T-cell (primary cell): ENCODE measurements at regions not wholly inside any gene's neighbourhood (a gene's known extent, or its start where the extent isn't known, plus 50 kb on each side); places are given as distances from the start of the nearest gene placed in this dataset.

Source experiments
- ATAC-seq, 4 experiments: fragments of 200-7000 bp in 3 of 4; fragments of 150-1000 bp in 1 of 4; cut with Tn5 transposase; replicated peaks in 1 of 4; 1 replicate in 3 of 4; 2 replicates in 1 of 4; pipeline ENCODE4 v1.10.0; 2021; ENCODE audit warnings: moderate library complexity in 3 of 4, mild to moderate bottlenecking in 2 of 4, moderate number of reproducible peaks in 1 of 4
- CTCF ChIA-PET, 2 donors: fragments of 300-600 bp; sonication (Branson Sonifier 250); formaldehyde crosslinking; loops; one replicate each; lab custom pipeline; 2022; ENCODE audit warnings: antibody characterized with exemption in 2 of 2; lab: Charles Lee
- POLR2A ChIA-PET, 2 donors: fragments of 300-600 bp; sonication (Branson Sonifier 250); formaldehyde crosslinking; loops; one replicate each; lab custom pipeline; 2022; ENCODE audit warnings: antibody characterized with exemption in 2 of 2; lab: Charles Lee
- DNase-seq, 35 experiments: peaks; one replicate each; pipeline versions ENCODE4 v3.0.0 to v3.0.0-alpha.2; 2013 to 2023
- H3K27ac ChIP-seq: one replicate; pipeline ENCODE4 v1.5.1; 2013; ENCODE audit warnings: low read length
- H3K27me3 ChIP-seq, 2 experiments: replicated peaks in 1 of 2; 1 replicate in 1 of 2; 2 replicates in 1 of 2; pipeline versions ENCODE4 v1.6.1 to v1.7.0; 2013; ENCODE audit warnings: low read length in 1 of 2, mixed read lengths in 1 of 2; ENCODE audit not compliant: control insufficient read depth in 2 of 2, insufficient read depth in 2 of 2; ENCODE audit errors: extremely low read depth in 1 of 2
- H3K36me3 ChIP-seq, 2 donors: 1 replicate in 1 of 2; 2 replicates in 1 of 2; pipeline versions ENCODE4 v1.6.1 to v1.7.0; 2013; ENCODE audit warnings: low read length in 1 of 2; ENCODE audit not compliant: control insufficient read depth in 2 of 2, insufficient read depth in 1 of 2; ENCODE audit errors: extremely low read depth in 1 of 2
- H3K4me1 ChIP-seq, 2 experiments: 1 replicate in 1 of 2; 2 replicates in 1 of 2; pipeline versions ENCODE4 v1.6.1 to v1.7.0; 2013; ENCODE audit warnings: low read length in 2 of 2, mixed read lengths in 1 of 2; ENCODE audit not compliant: insufficient read depth in 2 of 2, control insufficient read depth in 1 of 2; ENCODE audit errors: extremely low read depth in 1 of 2
- H3K4me3 ChIP-seq, 2 donors: 1 replicate in 1 of 2; 2 replicates in 1 of 2; pipeline versions ENCODE4 v1.5.1 to v1.7.0; 2013; ENCODE audit warnings: mild to moderate bottlenecking in 2 of 2, low read length in 1 of 2, moderate library complexity in 1 of 2; ENCODE audit not compliant: control insufficient read depth in 1 of 2; ENCODE audit errors: extremely low read depth in 1 of 2
- H3K9me3 ChIP-seq: 2 replicates; pipeline ENCODE4 v1.7.0; 2013
- H3K27ac Mint-ChIP-seq, 2 donors: one replicate each; pipeline ENCODE4 v1.8.0; 2020 to 2021; ENCODE audit warnings: mild to moderate bottlenecking in 2 of 2, mixed read lengths in 2 of 2
- H3K27me3 Mint-ChIP-seq, 2 donors: one replicate each; pipeline ENCODE4 v1.8.0; 2021 to 2022; ENCODE audit warnings: mixed read lengths in 2 of 2
- H3K36me3 Mint-ChIP-seq: one replicate; pipeline ENCODE4 v1.8.0; 2021; ENCODE audit warnings: mixed read lengths
- H3K4me1 Mint-ChIP-seq, 3 donors: one replicate each; pipeline ENCODE4 v1.8.0; 2020 to 2022; ENCODE audit warnings: mixed read lengths in 3 of 3, mild to moderate bottlenecking in 1 of 3
- H3K4me3 Mint-ChIP-seq, 3 donors: one replicate each; pipeline ENCODE4 v1.8.0; 2020 to 2022; ENCODE audit warnings: mild to moderate bottlenecking in 3 of 3, mixed read lengths in 3 of 3, moderate library complexity in 3 of 3
- H3K9me3 Mint-ChIP-seq, 3 donors: one replicate each; pipeline ENCODE4 v1.8.0; 2020 to 2022; ENCODE audit warnings: mixed read lengths in 3 of 3
- WGBS: methylation state at CpG from one replicate; pipeline ENCODE4 v1.1.5; 2013; ENCODE audit warnings: missing lambda C conversion rate; ENCODE audit not compliant: insufficient coverage; 5-methylcytosine and 5-hydroxymethylcytosine counted together

DNA sequence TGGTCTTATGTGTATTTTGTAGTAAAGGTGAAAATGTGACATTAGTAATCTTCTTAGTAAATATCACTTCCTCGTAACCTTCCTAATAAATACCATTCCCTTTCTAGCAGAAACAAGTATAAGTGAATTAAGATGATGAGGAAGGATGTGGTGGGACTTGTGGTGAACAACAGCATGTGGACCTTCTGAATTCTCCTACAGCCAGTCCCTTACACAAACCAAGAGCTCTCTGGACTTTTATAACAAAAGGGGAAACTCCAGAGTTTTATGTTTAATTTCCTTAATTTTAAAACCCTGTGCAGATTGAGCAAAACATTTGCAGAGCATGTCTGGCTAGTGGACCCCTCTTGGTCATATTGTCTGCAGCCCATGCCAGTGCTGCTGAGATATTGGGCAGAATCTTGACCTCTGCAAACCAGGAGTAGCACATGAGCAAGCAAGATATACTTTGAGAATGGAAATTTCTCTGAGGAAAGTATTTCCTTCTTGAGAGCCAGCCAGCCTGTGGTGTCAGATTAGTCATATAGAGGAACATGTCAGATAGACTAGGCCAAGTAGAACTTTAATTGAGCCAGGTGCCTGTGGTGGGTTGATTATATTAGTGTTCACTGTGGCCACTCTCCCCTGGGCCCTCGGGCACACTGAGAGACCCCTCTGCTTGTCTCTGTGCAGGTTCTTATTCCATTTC is 328.2 kb downstream of the DKK2 start:
- CTCF ChIA-PET: no interaction called here
- H3K27me3 Mint-ChIP-seq: no peaks in the 10 kb centered on the region
- POLR2A ChIA-PET: no interaction called here
- H3K27ac Mint-ChIP-seq: no peak overlapping the region
- H3K27me3 ChIP-seq: no peaks in the 10 kb centered on the region
- no peak overlapping the region for H3K4me3 Mint-ChIP-seq
- ATAC-seq (no peak), DNase-seq (no peak)
- no peaks in the 10 kb centered on the region for H3K4me1 ChIP-seq
- H3K4me3 ChIP-seq: no peak overlapping the region
- no peak overlapping the region for H3K27ac ChIP-seq
- no peaks in the 10 kb centered on the region for H3K36me3 ChIP-seq
- 0% methylated on average over 1 of the region's 2 CpGs for WGBS
- no peaks in the 10 kb centered on the region for H3K4me1 Mint-ChIP-seq
- peaks cover 0 to 7% (median 3%) of the 10 kb centered on the region in 3 donors for H3K9me3 Mint-ChIP-seq
- no peaks in the 10 kb centered on the region for H3K9me3 ChIP-seq
- no peaks in the 10 kb centered on the region for H3K36me3 Mint-ChIP-seq

DNA sequence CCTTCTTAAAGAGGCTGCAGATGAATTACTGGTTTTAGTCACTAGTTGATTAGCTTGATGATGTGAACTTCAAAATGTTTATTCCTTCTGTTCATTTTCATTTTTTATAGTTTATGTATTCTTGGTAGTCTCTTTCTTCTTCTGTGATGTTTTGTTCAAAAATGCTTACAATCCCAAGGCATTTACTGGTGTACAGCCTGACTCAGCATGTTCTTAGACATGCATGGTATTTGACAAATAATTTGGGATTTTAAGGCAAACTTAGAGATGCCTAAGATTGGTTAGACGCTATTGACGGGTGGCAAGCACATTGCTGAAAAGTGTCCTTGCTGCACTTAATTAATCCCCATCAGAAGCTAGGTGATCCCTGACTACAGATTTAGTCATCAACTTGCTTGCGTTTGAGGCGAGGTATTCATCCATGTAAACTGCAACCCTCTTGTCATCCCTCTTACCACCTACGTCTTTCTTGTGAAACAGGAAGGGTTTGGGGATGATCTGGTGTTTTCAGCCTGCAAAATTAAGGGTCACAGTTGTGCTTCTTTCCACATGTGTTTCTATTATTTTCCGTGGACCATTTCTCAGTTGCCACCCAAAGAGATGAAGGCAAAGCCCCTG is 331.8 kb downstream of the DKK2 start:
- no peaks in the 10 kb centered on the region for H3K36me3 Mint-ChIP-seq
- 80% methylated on average over 2 of the region's 6 CpGs for WGBS
- CTCF ChIA-PET: no interaction called here
- Histone ChIP-seq H3K36me3 (no peaks in the 10 kb centered on the region), H3K27ac (no peak overlapping the region), H3K9me3 (no peaks in the 10 kb centered on the region), H3K4me3 (no peak overlapping the region), H3K27me3 (no peaks in the 10 kb centered on the region), H3K4me1 (no peaks in the 10 kb centered on the region)
- H3K9me3 Mint-ChIP-seq: peaks cover 0 to 5% (median 4%) of the 10 kb centered on the region in 3 donors
- no peak overlapping the region for H3K27ac Mint-ChIP-seq
- ATAC-seq (no peak), DNase-seq (no peak)
- POLR2A ChIA-PET: no interaction called here
- H3K4me1 Mint-ChIP-seq: no peaks in the 10 kb centered on the region
- H3K27me3 Mint-ChIP-seq: no peaks in the 10 kb centered on the region
- H3K4me3 Mint-ChIP-seq: no peak overlapping the region

DNA sequence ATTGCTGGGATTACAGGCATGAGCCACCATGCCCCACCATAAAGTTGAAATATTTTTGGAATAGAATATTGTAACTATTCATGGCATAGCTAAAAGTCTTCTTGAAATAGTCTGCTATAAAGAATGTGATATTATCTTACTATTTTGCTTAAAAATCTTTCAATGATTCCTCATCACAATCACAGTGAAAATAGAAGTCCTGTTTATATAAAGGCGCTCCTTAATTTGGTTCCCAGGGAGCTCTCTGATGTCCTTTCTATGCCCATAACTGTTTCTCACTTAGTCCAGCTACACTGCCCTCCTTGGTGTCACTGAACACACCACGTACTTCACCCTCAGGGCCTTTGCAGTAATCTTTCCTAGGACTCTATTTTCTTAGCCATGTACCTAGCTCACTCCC is 331.7 kb upstream of the GIMD1 start:
- no peak overlapping the region for H3K27ac ChIP-seq
- H3K4me1 ChIP-seq: peaks cover 0 to 3% of the 10 kb centered on the region in 2 experiments
- ATAC-seq: no peak
- no peak for DNase-seq
- peaks cover 3 to 4% (median 4%) of the 10 kb centered on the region in 3 donors for H3K9me3 Mint-ChIP-seq
- H3K36me3 ChIP-seq: no peaks in the 10 kb centered on the region
- H3K9me3 ChIP-seq: no peaks in the 10 kb centered on the region
- no peak overlapping the region for H3K4me3 ChIP-seq
- ChIA-PET CTCF (no interaction called here), POLR2A (no interaction called here)
- no peak overlapping the region for H3K4me3 Mint-ChIP-seq
- no peaks in the 10 kb centered on the region for H3K27me3 ChIP-seq
- H3K27me3 Mint-ChIP-seq: no peaks in the 10 kb centered on the region
- no peak overlapping the region for H3K27ac Mint-ChIP-seq
- H3K4me1 Mint-ChIP-seq: no peaks in the 10 kb centered on the region
- H3K36me3 Mint-ChIP-seq: no peaks in the 10 kb centered on the region
- WGBS: 68% methylated on average over 2 of the region's 2 CpGs

DNA sequence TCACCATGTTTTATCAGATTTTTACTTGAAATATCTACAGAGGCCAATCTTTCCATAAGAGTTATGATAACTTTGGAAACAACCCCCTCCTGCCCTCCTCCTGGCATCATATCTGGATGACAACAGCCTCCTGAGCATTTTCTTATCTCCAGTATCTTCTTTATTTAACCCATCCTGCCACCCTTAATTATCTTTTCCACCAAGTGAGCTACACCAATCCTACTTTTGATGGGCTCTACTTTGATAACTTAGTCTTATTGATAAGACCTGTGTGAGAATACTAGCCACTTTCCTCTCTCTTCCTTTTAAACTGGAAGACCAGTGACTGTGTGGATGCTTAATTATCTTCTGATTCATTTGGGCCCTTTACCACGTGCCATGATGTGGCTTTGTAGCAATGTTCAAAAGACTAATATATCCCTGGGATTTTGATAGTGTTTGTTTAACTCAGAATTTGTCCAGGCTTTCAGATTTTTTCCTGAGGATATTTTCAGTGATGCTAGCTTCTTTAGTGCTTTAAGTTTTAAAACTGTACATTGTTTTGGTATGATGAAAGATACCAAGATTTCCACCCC is 330.1 kb upstream of the GIMD1 start:
- no peaks in the 10 kb centered on the region for H3K36me3 Mint-ChIP-seq
- H3K4me3 ChIP-seq: no peak overlapping the region
- no peaks in the 10 kb centered on the region for H3K27me3 Mint-ChIP-seq
- DNase-seq (no peak), ATAC-seq (no peak)
- H3K27ac ChIP-seq: no peak overlapping the region
- H3K27ac Mint-ChIP-seq: no peak overlapping the region
- H3K4me1 Mint-ChIP-seq: no peaks in the 10 kb centered on the region
- no peaks in the 10 kb centered on the region for H3K9me3 ChIP-seq
- CTCF ChIA-PET: no interaction called here
- H3K36me3 ChIP-seq: no peaks in the 10 kb centered on the region
- peaks cover 3 to 7% (median 4%) of the 10 kb centered on the region in 3 donors for H3K9me3 Mint-ChIP-seq
- POLR2A ChIA-PET: no interaction called here
- no CpG with 5 or more reads among the region's 1 CpG for WGBS
- H3K4me1 ChIP-seq: peaks cover 0 to 10% of the 10 kb centered on the region in 2 experiments
- H3K4me3 Mint-ChIP-seq: no peak overlapping the region
- no peaks in the 10 kb centered on the region for H3K27me3 ChIP-seq

DNA sequence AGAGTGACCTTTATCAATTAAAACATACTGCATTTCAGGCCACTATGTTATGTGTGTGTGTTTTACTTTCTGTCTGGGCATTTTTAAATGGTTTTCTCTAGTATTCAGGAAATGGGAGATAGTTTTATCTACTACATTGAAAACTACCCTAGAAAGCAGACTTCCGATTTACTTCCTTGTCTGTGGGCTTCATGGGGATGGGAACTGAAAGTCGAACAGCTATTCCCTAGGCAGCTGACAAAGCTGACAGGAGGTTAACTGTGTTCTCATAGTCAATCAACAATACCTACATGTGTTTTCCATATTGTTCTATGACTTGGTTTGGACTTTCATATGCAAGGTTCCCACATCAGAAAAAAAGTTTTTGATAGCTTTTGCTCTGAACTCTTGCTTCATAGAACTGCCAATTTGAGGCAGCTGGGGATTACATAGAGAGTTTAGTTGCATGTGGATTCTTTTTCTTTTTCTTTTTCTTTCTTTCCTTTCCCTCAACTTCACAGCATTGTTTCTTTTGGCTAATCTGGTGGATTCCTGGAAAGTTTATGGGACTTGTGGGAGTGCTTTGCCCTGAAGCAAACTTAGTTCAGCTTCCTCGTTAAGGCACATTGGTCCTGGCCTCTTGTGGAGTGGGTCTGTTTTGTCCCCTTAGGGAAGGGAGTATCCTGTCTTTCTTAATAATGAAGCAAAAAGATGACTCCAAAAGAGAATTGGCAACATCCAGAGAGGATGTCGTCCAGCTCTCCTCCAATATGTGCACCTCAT is 327.1 kb upstream of the GIMD1 start:
- Mint-ChIP-seq H3K27me3 (no peaks in the 10 kb centered on the region), H3K27ac (no peak overlapping the region)
- CTCF ChIA-PET: no interaction called here

DNA sequence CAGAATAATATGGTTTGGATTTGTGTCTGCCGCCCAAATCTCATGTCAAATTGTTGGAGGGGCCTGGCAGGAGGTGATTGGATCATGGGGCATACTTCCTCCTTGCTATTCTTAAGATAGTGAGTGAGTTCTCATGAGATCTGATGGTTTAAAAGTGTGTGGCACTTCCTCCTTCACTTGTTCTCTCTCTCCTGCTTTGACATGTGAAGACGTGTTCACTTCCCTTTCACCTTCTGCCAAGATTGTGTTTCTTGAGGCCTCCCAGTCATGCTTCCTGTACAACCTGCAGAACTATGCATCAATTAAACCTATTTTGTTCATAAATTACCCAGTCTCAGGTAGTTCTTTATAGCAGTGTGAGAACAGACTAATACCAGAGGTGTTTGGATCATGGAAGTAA is 325.7 kb upstream of the GIMD1 start:
- Mint-ChIP-seq H3K27me3 (no peaks in the 10 kb centered on the region), H3K9me3 (peaks cover 3 to 7% (median 4%) of the 10 kb centered on the region in 3 donors), H3K4me3 (no peak overlapping the region), H3K36me3 (no peaks in the 10 kb centered on the region), H3K27ac (no peak overlapping the region), H3K4me1 (no peaks in the 10 kb centered on the region)
- Histone ChIP-seq H3K4me3 (no peak overlapping the region), H3K36me3 (no peaks in the 10 kb centered on the region), H3K9me3 (no peaks in the 10 kb centered on the region), H3K4me1 (peaks cover 0 to 12% of the 10 kb centered on the region in 2 experiments), H3K27ac (no peak overlapping the region), H3K27me3 (no peaks in the 10 kb centered on the region)
- no CpG with 5 or more reads among the region's 2 CpGs for WGBS
- DNase-seq (no peak), ATAC-seq (no peak)
- POLR2A ChIA-PET: no interaction called here
- CTCF ChIA-PET: no interaction called here

More for the DNA sequence above, 327.1 kb upstream of the GIMD1 start:
- Histone ChIP-seq H3K27me3 (no peaks in the 10 kb centered on the region), H3K9me3 (no peaks in the 10 kb centered on the region), H3K4me1 (peaks cover 0 to 10% of the 10 kb centered on the region in 2 experiments), H3K36me3 (no peaks in the 10 kb centered on the region), H3K4me3 (no peak overlapping the region), H3K27ac (no peak overlapping the region)
- Mint-ChIP-seq H3K4me1 (no peaks in the 10 kb centered on the region), H3K4me3 (no peak overlapping the region), H3K9me3 (peaks cover 3 to 8% (median 6%) of the 10 kb centered on the region in 3 donors), H3K36me3 (no peaks in the 10 kb centered on the region)
- DNase-seq (no peak), ATAC-seq (no peak)
- no CpG with 5 or more reads among the region's 4 CpGs for WGBS
- POLR2A ChIA-PET: no interaction called here
